NCI-H748 (cell line): ENCODE measurements at regions not wholly inside any gene's neighbourhood (a gene's known extent, or its start where the extent isn't known, plus 50 kb on each side); places are given as distances from the start of the nearest gene placed in this dataset.

Experiments
- DNase-seq: peaks from one replicate; lab custom pipeline; 2025; ENCODE audit not compliant: unreplicated experiment; lab: John Stamatoyannopoulos, UW

- DNase-seq: no peak
These were observed 1387.7 kb downstream of the MAT2B start for GRCh38 chr5:164893071-164893470.

GRCh38 chr5:164898705-164899104 lies 1393.3 kb downstream of the MAT2B start:
- DNase-seq: no peak

- DNase-seq: no peak
These were observed 1404.3 kb downstream of the MAT2B start for GRCh38 chr5:164909673-164910072.

GRCh38 chr5:164921722-164922121 lies 1416.3 kb downstream of the MAT2B start:
- no peak for DNase-seq

GRCh38 chr5:164934039-164934438 lies 1428.6 kb downstream of the MAT2B start:
- no peak for DNase-seq

GRCh38 chr5:164934561-164934960 lies 1429.1 kb downstream of the MAT2B start:
- DNase-seq: no peak

GRCh38 chr5:164941132-164941531 lies 1435.7 kb downstream of the MAT2B start:
- no peak for DNase-seq

- DNase-seq: no peak
These were observed 1445.5 kb downstream of the MAT2B start for GRCh38 chr5:164950927-164951326.

GRCh38 chr5:164951570-164951969 lies 1446.2 kb downstream of the MAT2B start:
- no peak for DNase-seq

GRCh38 chr5:164958688-164959087 lies 1453.3 kb downstream of the MAT2B start:
- no peak for DNase-seq

GRCh38 chr5:164959761-164960160 lies 1454.3 kb downstream of the MAT2B start:
- DNase-seq: no peak

GRCh38 chr5:164962329-164962961 lies 1457.0 kb downstream of the MAT2B start:
- no peak for DNase-seq

GRCh38 chr5:164966611-164967010 lies 1461.2 kb downstream of the MAT2B start:
- no peak for DNase-seq

- DNase-seq: no peak
These were observed 1461.9 kb downstream of the MAT2B start for GRCh38 chr5:164967354-164967753.

- DNase-seq: no peak
These were observed 1467.6 kb downstream of the MAT2B start for GRCh38 chr5:164972973-164973372.

- DNase-seq: no peak
These were observed 1470.6 kb downstream of the MAT2B start for GRCh38 chr5:164975986-164976385.

GRCh38 chr5:164980480-164980879 lies 1475.1 kb downstream of the MAT2B start:
- no peak for DNase-seq

GRCh38 chr5:164998142-164998541 lies 1492.7 kb downstream of the MAT2B start:
- DNase-seq: no peak

- peak; percentile 3 for DNase-seq
These were observed 1493.2 kb downstream of the MAT2B start for GRCh38 chr5:164998590-164998989.

- no peak for DNase-seq
These were observed 1495.2 kb downstream of the MAT2B start for GRCh38 chr5:165000479-165001190.

- DNase-seq: no peak
These were observed 1497.9 kb downstream of the MAT2B start for GRCh38 chr5:165003283-165003682.

- DNase-seq: no peak
These were observed 1498.8 kb downstream of the MAT2B start for GRCh38 chr5:165004175-165004574.

GRCh38 chr5:165014439-165014838 lies 1509.0 kb downstream of the MAT2B start:
- DNase-seq: no peak
